ENCODE measurements at regions not wholly inside any gene's neighbourhood (a gene's known extent, or its start where the extent isn't known, plus 50 kb on each side); places are given as distances from the start of the nearest gene placed in this dataset.

DNA sequence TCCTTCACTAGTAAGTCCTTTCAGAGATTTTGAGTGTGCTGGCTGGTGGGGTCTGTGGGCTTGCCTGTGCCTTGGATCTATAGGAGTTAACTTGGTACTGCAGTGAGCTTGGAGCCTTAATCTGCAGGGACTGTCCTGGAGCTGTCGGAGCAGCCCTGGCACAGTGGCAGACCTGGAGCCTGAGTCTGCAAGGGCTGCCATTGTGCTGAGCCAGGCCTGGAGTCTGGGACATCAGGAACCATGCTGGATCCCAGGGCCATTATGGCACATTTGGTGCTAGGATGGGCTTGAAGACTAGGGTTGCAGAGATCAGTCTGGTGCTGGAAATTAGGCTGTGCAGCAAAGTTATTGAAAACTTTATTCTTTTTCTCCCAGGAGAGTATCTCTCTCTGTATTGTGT is 665.4 kb downstream of the METTL15 start:
- TF ChIP-seq EZH2 (IDR thresholded peaks at IDR 0.05; ENCODE audit: insufficient read depth, poor library complexity, severe bottlenecking) (no peak), EZH2phosphoT487 (IDR thresholded peaks at IDR 0.05; ENCODE audit: insufficient read depth, low read depth) (no peak)
